NB4 (cell line): ENCODE measurements at regions not wholly inside any gene's neighbourhood (a gene's known extent, or its start where the extent isn't known, plus 50 kb on each side); places are given as distances from the start of the nearest gene placed in this dataset.

Source experiments
- CTCF ChIP-seq: IDR thresholded peaks from one replicate; pipeline ENCODE4 v1.5.1; 2012; ENCODE audit warnings: low read depth, low read length
- POLR2A ChIP-seq: IDR thresholded peaks from 2 replicates; pipeline ENCODE4 v1.6.1; 2011; ENCODE audit warnings: mild to moderate bottlenecking; ENCODE audit not compliant: insufficient read length; ENCODE audit errors: extremely low read depth

- TF ChIP-seq CTCF, result no peak
- TF ChIP-seq POLR2A, result no peak
Measured at GRCh38 chrX:130523460-130524394, 121.9 kb downstream of the RBMX2 start.
